ENCODE measurements at regions not wholly inside any gene's neighbourhood (a gene's known extent, or its start where the extent isn't known, plus 50 kb on each side); places are given as distances from the start of the nearest gene placed in this dataset.
"Not testable (repeated sequence)": the region's sequence is repeated elsewhere in the genome, so short reads cannot be mapped to it uniquely, and the experiment has no call there.

DNA sequence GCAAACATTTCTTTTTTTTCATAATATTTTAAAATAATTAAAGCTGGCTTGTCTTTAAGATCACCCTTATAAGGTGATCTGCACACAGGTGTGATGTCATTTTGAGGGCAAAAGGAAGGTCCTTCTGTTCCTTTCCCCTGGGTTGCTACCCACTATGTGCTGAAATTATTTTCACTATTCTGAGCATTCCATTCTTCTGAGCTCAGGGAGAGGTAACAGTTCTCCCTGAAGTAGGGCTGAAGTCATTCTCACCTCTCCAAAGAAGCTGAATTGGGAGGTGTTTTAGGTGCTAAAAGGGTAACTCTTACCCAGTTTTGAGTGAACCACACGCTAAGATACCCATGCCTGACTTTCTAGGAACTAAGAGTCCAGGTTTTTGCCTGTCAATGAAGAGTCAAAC, 247.6 kb downstream of the SLC4A3 start:
- H3K9ac ChIP-seq (ENCODE audit: extremely low read depth, insufficient read length, low read length): no peak overlapping the region
- peaks cover 3 to 4% of the 10 kb centered on the region in 2 experiments; a peak in 3 of 5 replicates for H3K9me3 Mint-ChIP-seq
- peaks cover 60 to 62% of the 10 kb centered on the region in 2 experiments for H3K4me1 Mint-ChIP-seq
- H2AFZ ChIP-seq (ENCODE audit: low read length): no peak overlapping the region
- H3K79me2 ChIP-seq (ENCODE audit: insufficient read depth, low read length): no peaks in the 10 kb centered on the region
- no peak overlapping the region for H3K18ac ChIP-seq (ENCODE audit: insufficient read length, low read depth, low read length)
- no peaks in the 10 kb centered on the region for H3K27me3 ChIP-seq (ENCODE audit: insufficient read depth, low read length)
- H2BK20ac ChIP-seq (ENCODE audit: low read depth, low read length, poor library complexity, severe bottlenecking): no peak overlapping the region
- no peaks in the 10 kb centered on the region for H3K9me3 ChIP-seq (ENCODE audit: control insufficient read depth, low read depth, low read length)
- no peak overlapping the region for H3T11ph ChIP-seq (ENCODE audit: low read length)
- no peak overlapping the region for H2BK120ac ChIP-seq (ENCODE audit: low read depth, low read length, poor library complexity, severe bottlenecking)
- H3K14ac ChIP-seq (ENCODE audit: insufficient read depth, low read length): no peak overlapping the region
- peaks cover 14% of the 10 kb centered on the region; the same call in 1 of the 2 replicates for H3K4me1 ChIP-seq (ENCODE audit: insufficient read depth, low read length)
- WGBS (ENCODE audit: extremely low coverage, insufficient read length, low lambda C conversion rate): no CpG with 5 or more reads among the region's 1 CpG
- no peak overlapping the region for H3K23ac ChIP-seq (ENCODE audit: insufficient read length, low read depth, low read length)
- H3K4me3 Mint-ChIP-seq: no peak overlapping the region
- no peak overlapping the region for H3K4ac ChIP-seq (ENCODE audit: low read depth, low read length)
- no peaks in the 10 kb centered on the region for H3K79me1 ChIP-seq (ENCODE audit: insufficient read depth, low read depth, low read length, poor library complexity, severe bottlenecking)
- H2BK5ac ChIP-seq (ENCODE audit: insufficient read length, low read length): no peak overlapping the region
- no peak overlapping the region for H3K27ac ChIP-seq (ENCODE audit: insufficient read length, low read depth, low read length)
- H4K5ac ChIP-seq (ENCODE audit: insufficient read length, low read depth, low read length): no peak overlapping the region
- no peak overlapping the region for H4K8ac ChIP-seq (replicated peaks; ENCODE audit: insufficient read length, low read depth, low read length)
- no peak overlapping the region for H2BK15ac ChIP-seq (ENCODE audit: low read depth, low read length)
- H3K27ac Mint-ChIP-seq: no peak overlapping the region
- no peak overlapping the region for H3K56ac ChIP-seq (ENCODE audit: insufficient read length, low read depth, low read length)
- no peak overlapping the region for H4K91ac ChIP-seq (ENCODE audit: insufficient read length, low read depth, low read length)
- no peaks in the 10 kb centered on the region for H4K20me1 ChIP-seq (ENCODE audit: control insufficient read depth, insufficient read depth, insufficient read length)
- TF ChIP-seq, protein P1, sequence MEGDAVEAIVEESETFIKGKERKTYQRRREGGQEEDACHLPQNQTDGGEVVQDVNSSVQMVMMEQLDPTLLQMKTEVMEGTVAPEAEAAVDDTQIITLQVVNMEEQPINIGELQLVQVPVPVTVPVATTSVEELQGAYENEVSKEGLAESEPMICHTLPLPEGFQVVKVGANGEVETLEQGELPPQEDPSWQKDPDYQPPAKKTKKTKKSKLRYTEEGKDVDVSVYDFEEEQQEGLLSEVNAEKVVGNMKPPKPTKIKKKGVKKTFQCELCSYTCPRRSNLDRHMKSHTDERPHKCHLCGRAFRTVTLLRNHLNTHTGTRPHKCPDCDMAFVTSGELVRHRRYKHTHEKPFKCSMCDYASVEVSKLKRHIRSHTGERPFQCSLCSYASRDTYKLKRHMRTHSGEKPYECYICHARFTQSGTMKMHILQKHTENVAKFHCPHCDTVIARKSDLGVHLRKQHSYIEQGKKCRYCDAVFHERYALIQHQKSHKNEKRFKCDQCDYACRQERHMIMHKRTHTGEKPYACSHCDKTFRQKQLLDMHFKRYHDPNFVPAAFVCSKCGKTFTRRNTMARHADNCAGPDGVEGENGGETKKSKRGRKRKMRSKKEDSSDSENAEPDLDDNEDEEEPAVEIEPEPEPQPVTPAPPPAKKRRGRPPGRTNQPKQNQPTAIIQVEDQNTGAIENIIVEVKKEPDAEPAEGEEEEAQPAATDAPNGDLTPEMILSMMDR (conservative IDR thresholded peaks at IDR 0.05): no peak
- no peak for DNase-seq
- no peak overlapping the region for H2BK12ac ChIP-seq (ENCODE audit: insufficient read length, low read depth, low read length)
- H2AK5ac ChIP-seq (ENCODE audit: insufficient read length, low read length): no peak overlapping the region
- peaks cover 0 to 4% (median 0%) of the 10 kb centered on the region in 3 experiments; a peak in 2 of 7 replicates for H3K36me3 Mint-ChIP-seq (ENCODE audit: insufficient read depth in 1 of 3, low read depth in 3 of 3)
- H3K23me2 ChIP-seq (ENCODE audit: insufficient read length, low read depth, low read length, poor library complexity, severe bottlenecking): no peaks in the 10 kb centered on the region
- peaks cover 5% of the 10 kb centered on the region for H3K27me3 Mint-ChIP-seq (ENCODE audit: low read depth)
- no peak overlapping the region for H3K4me2 ChIP-seq (ENCODE audit: insufficient read depth, insufficient read length, low read length)

DNA sequence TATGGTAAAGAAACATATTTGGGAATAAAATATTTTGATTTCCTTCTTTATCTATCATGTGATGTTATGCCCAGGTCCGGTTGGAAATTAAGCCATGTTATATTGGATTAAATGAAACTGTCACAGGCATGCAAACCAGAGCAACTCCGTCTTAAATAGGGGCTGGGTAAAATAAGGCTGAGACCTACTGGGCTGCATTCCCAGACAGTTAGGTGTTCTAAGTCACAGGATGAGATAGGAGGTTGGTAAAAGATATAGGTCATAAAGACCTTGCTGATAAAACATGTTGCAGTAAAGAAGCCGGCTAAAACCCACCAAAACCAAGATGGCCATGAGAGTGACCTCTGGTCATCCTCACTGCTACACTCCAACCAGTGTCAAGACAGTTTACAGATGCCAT, 248.6 kb downstream of the SLC4A3 start:
- H3K23ac ChIP-seq (ENCODE audit: insufficient read length, low read depth, low read length); H3K79me1 ChIP-seq (ENCODE audit: insufficient read depth, low read depth, low read length, poor library complexity, severe bottlenecking); H3K14ac ChIP-seq (ENCODE audit: insufficient read depth, low read length); H3K18ac ChIP-seq (ENCODE audit: insufficient read length, low read depth, low read length); H3T11ph ChIP-seq (ENCODE audit: low read length); H3K4me3 Mint-ChIP-seq; H4K20me1 ChIP-seq (ENCODE audit: control insufficient read depth, insufficient read depth, insufficient read length); H3K9ac ChIP-seq (ENCODE audit: extremely low read depth, insufficient read length, low read length); H2AK5ac ChIP-seq (ENCODE audit: insufficient read length, low read length); H2AFZ ChIP-seq (ENCODE audit: low read length); H3K36me3 Mint-ChIP-seq (ENCODE audit: insufficient read depth in 1 of 3, low read depth in 3 of 3); H4K5ac ChIP-seq (ENCODE audit: insufficient read length, low read depth, low read length); H4K91ac ChIP-seq (ENCODE audit: insufficient read length, low read depth, low read length); H4K8ac ChIP-seq (replicated peaks; ENCODE audit: insufficient read length, low read depth, low read length); H3K23me2 ChIP-seq (ENCODE audit: insufficient read length, low read depth, low read length, poor library complexity, severe bottlenecking); H3K27ac Mint-ChIP-seq; H3K9me3 Mint-ChIP-seq; H2BK120ac ChIP-seq (ENCODE audit: low read depth, low read length, poor library complexity, severe bottlenecking); DNase-seq; H2BK12ac ChIP-seq (ENCODE audit: insufficient read length, low read depth, low read length); H3K27ac ChIP-seq (ENCODE audit: insufficient read length, low read depth, low read length); H3K4me2 ChIP-seq (ENCODE audit: insufficient read depth, insufficient read length, low read length); H2BK15ac ChIP-seq (ENCODE audit: low read depth, low read length); H3K27me3 ChIP-seq (ENCODE audit: insufficient read depth, low read length); H2BK5ac ChIP-seq (ENCODE audit: insufficient read length, low read length); H2BK20ac ChIP-seq (ENCODE audit: low read depth, low read length, poor library complexity, severe bottlenecking); H3K56ac ChIP-seq (ENCODE audit: insufficient read length, low read depth, low read length); H3K79me2 ChIP-seq (ENCODE audit: insufficient read depth, low read length); H3K27me3 Mint-ChIP-seq (ENCODE audit: low read depth); H3K4ac ChIP-seq (ENCODE audit: low read depth, low read length); H3K9me3 ChIP-seq (ENCODE audit: control insufficient read depth, low read depth, low read length): not testable (repeated sequence)
- peaks cover 53 to 55% of the 10 kb centered on the region in 2 experiments for H3K4me1 Mint-ChIP-seq
- H3K4me1 ChIP-seq (ENCODE audit: insufficient read depth, low read length): peaks cover 14% of the 10 kb centered on the region; the same call in 1 of the 2 replicates
- WGBS (ENCODE audit: extremely low coverage, insufficient read length, low lambda C conversion rate): no CpG with 5 or more reads among the region's 3 CpGs
